ENCODE measurements at regions not wholly inside any gene's neighbourhood (a gene's known extent, or its start where the extent isn't known, plus 50 kb on each side); places are given as distances from the start of the nearest gene placed in this dataset.
A peak's percentile ranks its signal among the peaks of the same experiment; 100 is the strongest.

DNA sequence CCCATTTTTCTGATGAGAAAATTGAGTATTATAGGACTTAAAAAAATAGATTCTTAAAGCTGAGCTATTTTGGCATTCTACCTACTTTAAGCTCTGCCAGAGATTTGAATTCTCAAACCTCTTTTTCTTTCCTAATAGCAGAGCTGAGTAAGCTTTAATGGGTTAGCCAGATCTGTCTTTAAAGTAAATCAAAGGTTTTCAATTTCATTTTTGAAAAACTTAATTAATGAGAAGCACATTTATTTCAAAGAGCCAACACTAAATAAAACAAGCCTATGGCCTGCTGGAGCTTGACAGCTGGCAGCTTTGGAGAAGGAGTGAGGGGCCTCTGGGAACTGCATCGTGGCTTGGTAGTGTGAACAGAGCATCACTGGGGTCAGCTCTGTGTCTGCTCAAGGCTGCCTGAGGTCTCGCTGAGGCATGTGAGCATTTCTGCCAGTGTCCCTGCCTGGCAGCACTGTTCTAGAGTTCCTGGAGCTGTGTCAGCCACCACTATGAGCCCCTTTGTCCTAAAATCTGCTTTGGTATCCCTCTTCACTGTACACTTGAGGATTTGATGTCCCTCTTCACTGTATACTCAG, 50.4 kb upstream of the PRSS23 start:
- DNase-seq (ENCODE audit: low read depth), result peak; percentile 36
- Histone ChIP-seq H3K36me3 (ENCODE audit: control insufficient read depth, insufficient read depth, low read length, severe bottlenecking) (no peaks in the 10 kb centered on the region), H3K4me1 (ENCODE audit: control insufficient read depth, insufficient read depth, low read length) (peaks cover 42% of the 10 kb centered on the region), H3K4me3 (ENCODE audit: low read length) (peak overlapping the region; percentile 45), H3K9me3 (ENCODE audit: control insufficient read depth, low read length) (peaks cover 2% of the 10 kb centered on the region), H3K27me3 (replicated peaks; ENCODE audit: control insufficient read depth, insufficient read depth, low read length) (no peaks in the 10 kb centered on the region), H3K9ac (ENCODE audit: low read length) (peak overlapping the region; percentile 34)

DNA sequence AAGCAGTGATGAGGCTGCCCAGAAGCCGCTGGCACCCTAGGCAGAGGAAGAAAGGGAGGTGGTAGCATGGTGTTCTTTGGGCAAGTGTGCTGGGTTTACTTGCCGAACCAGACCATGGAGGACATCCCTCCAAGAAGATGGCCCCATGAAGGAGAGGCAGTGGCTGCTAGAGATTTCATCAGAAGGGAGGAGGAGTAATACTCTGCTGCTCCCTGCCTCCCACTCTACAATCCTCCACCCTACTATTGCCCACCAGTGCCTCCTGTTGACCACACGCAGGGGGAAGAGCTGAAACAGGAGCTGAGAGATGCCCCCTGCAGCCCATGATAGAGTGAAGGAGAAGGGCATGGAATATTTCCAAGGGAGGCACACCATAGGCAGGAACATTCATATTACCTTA, 51.0 kb upstream of the PRSS23 start:
- Histone ChIP-seq H3K4me1 (ENCODE audit: control insufficient read depth, insufficient read depth, low read length) (peaks cover 42% of the 10 kb centered on the region), H3K9me3 (ENCODE audit: control insufficient read depth, low read length) (peaks cover 2% of the 10 kb centered on the region), H3K9ac (ENCODE audit: low read length) (peak overlapping the region; percentile 34), H3K36me3 (ENCODE audit: control insufficient read depth, insufficient read depth, low read length, severe bottlenecking) (no peaks in the 10 kb centered on the region), H3K4me3 (ENCODE audit: low read length) (peak overlapping the region; percentile 45), H3K27me3 (replicated peaks; ENCODE audit: control insufficient read depth, insufficient read depth, low read length) (no peaks in the 10 kb centered on the region)
- DNase-seq (ENCODE audit: low read depth), result no peak

DNA sequence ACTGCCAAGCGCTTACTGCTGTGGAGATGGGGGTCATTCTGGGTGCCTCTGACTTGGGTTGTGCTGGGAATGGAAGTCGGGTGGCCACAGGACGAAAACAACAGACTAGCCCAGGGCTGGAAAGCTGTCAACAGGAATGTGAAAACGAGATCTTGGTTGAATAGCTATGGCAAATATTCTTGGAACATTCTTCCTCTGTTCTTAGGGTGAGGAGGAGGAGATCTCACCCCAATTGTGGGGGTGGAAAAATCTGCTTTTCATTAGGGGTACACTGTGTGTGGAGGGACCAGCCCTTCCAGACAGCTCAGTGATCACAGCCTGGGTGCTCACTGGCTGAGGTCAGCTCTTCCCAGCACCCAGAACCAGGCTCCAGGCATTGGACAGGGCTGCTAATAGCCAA, 52.0 kb upstream of the PRSS23 start:
- Histone ChIP-seq H3K9me3 (ENCODE audit: control insufficient read depth, low read length) (peaks cover 2% of the 10 kb centered on the region), H3K9ac (ENCODE audit: low read length) (peak overlapping the region; percentile 27), H3K4me1 (ENCODE audit: control insufficient read depth, insufficient read depth, low read length) (peaks cover 52% of the 10 kb centered on the region), H3K4me3 (ENCODE audit: low read length) (no peak overlapping the region), H3K27me3 (replicated peaks; ENCODE audit: control insufficient read depth, insufficient read depth, low read length) (no peaks in the 10 kb centered on the region), H3K36me3 (ENCODE audit: control insufficient read depth, insufficient read depth, low read length, severe bottlenecking) (no peaks in the 10 kb centered on the region)
- DNase-seq (ENCODE audit: low read depth), result peak; percentile 61

DNA sequence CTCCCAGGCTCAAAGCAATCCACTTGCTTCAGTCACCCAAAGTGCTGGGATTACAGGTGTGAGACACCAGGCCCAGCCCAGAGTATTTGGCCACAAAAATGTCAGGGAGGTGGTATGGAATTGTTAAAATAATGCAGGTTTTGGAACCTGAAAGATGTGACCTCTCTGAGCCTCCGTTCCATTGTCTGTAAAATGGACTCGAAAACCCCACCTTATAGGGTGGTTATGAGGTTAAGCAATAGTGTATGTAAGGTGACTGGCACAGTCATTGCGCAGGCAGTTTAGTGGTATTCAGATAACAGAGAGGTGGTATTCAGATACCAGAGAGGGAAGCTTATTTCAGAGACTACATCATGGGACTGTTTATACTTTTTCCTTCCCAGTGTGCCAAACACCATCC, 52.5 kb upstream of the PRSS23 start:
- DNase-seq (ENCODE audit: low read depth), result no peak
- H3K4me1 ChIP-seq (ENCODE audit: control insufficient read depth, insufficient read depth, low read length), result peaks cover 57% of the 10 kb centered on the region
- no peaks in the 10 kb centered on the region for H3K36me3 ChIP-seq (ENCODE audit: control insufficient read depth, insufficient read depth, low read length, severe bottlenecking)
- peaks cover 2% of the 10 kb centered on the region for H3K9me3 ChIP-seq (ENCODE audit: control insufficient read depth, low read length)
- H3K4me3 ChIP-seq (ENCODE audit: low read length), result no peak overlapping the region
- H3K27me3 ChIP-seq (replicated peaks; ENCODE audit: control insufficient read depth, insufficient read depth, low read length), result no peaks in the 10 kb centered on the region
- peak overlapping the region; percentile 27 for H3K9ac ChIP-seq (ENCODE audit: low read length)

DNA sequence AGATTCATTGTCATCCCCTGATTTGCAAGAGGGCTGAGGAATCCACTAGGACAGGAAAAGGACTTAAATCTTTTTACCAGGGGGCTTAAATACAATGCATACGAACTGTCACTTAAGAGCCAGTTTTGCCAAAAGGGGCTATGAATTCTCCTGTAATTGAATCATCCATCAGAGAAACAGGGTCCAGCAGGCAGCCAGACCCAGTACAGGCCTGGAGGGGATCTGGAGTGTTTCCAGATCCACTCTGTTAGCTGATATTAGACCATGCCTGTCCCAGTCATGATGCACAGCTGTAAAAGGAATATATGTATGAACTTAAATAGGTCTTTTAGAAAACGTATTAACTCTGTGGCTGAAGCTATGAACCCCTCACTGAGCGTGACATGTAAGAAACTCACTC, 53.8 kb upstream of the PRSS23 start:
- no peaks in the 10 kb centered on the region for H3K36me3 ChIP-seq (ENCODE audit: control insufficient read depth, insufficient read depth, low read length, severe bottlenecking)
- no peak overlapping the region for H3K4me3 ChIP-seq (ENCODE audit: low read length)
- no peak overlapping the region for H3K9ac ChIP-seq (ENCODE audit: low read length)
- H3K27me3 ChIP-seq (replicated peaks; ENCODE audit: control insufficient read depth, insufficient read depth, low read length), result no peaks in the 10 kb centered on the region
- peaks cover 70% of the 10 kb centered on the region for H3K4me1 ChIP-seq (ENCODE audit: control insufficient read depth, insufficient read depth, low read length)
- H3K9me3 ChIP-seq (ENCODE audit: control insufficient read depth, low read length), result peaks cover 2% of the 10 kb centered on the region
- no peak for DNase-seq (ENCODE audit: low read depth)

DNA sequence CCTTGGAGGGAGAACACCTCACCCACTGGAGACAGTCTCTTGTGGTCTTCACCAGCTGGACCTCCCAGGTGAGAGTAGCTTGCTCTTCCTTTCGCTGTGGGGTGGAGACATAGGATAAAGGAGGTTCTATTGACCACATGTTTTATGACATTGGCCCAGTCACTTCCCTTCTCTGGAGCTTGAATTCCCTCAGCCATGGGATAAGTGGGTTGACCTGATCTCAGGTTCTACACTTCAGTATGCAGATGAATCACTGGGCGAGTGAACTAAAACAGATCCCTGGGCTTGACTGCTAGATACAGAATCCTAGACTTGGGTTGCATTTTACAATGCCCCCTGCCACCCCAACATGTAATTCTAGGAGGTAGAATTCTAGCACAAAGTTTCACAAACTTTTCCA, 54.8 kb upstream of the PRSS23 start:
- no peak for DNase-seq (ENCODE audit: low read depth)
- no peak overlapping the region for H3K9ac ChIP-seq (ENCODE audit: low read length)
- H3K4me1 ChIP-seq (ENCODE audit: control insufficient read depth, insufficient read depth, low read length), result peaks cover 78% of the 10 kb centered on the region
- no peak overlapping the region for H3K4me3 ChIP-seq (ENCODE audit: low read length)
- peaks cover 2% of the 10 kb centered on the region for H3K9me3 ChIP-seq (ENCODE audit: control insufficient read depth, low read length)
- H3K27me3 ChIP-seq (replicated peaks; ENCODE audit: control insufficient read depth, insufficient read depth, low read length), result no peaks in the 10 kb centered on the region
- H3K36me3 ChIP-seq (ENCODE audit: control insufficient read depth, insufficient read depth, low read length, severe bottlenecking), result no peaks in the 10 kb centered on the region

DNA sequence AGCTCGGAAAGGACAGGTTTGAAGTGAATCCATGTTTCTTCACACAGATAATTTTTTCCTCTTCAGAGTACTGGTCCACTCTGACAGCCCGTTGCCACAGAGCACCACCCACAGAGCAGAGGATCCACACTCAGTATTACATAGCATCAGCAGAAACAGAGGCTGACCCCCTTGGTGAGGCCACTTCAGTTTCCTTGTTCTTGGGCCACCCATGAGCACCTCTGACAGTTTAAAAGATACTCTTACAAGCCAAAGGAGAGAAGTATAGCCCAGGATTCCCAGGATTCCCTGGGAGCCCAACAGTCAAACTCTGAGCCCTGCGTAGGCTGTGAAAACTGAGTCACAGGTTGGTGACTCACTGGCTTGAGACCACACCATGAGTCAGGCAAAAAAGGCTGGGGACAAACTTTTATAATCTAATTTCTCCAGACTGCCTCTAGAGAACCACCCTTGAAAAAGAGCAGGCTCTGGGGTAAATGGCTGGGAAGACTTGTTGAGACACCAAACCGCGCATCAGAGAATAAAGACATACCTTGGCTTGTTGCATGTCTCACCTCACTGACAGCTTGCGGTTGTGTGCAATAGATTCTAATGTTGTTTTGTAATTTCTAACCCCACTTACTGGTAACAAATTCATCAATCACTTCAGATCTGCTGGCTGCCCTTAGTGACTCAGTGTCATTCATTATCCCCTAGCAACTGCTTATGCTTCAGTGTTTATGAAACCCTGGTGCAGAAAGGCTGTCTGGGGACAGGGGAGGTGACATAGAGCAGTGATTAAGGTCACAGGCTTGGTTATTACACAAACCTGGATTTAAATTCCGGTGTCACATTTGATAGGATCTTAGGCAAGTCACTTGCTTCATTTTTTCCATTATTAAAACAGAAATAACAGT, 56.9 kb upstream of the PRSS23 start:
- peak overlapping the region; percentile 83 for H3K9ac ChIP-seq (ENCODE audit: low read length)
- H3K9me3 ChIP-seq (ENCODE audit: control insufficient read depth, low read length), result peaks cover 2% of the 10 kb centered on the region
- H3K4me1 ChIP-seq (ENCODE audit: control insufficient read depth, insufficient read depth, low read length), result peaks cover 79% of the 10 kb centered on the region
- no peaks in the 10 kb centered on the region for H3K27me3 ChIP-seq (replicated peaks; ENCODE audit: control insufficient read depth, insufficient read depth, low read length)
- H3K36me3 ChIP-seq (ENCODE audit: control insufficient read depth, insufficient read depth, low read length, severe bottlenecking), result no peaks in the 10 kb centered on the region
- peak; percentile 93 for DNase-seq (ENCODE audit: low read depth)
- H3K4me3 ChIP-seq (ENCODE audit: low read length), result peak overlapping the region; percentile 49

DNA sequence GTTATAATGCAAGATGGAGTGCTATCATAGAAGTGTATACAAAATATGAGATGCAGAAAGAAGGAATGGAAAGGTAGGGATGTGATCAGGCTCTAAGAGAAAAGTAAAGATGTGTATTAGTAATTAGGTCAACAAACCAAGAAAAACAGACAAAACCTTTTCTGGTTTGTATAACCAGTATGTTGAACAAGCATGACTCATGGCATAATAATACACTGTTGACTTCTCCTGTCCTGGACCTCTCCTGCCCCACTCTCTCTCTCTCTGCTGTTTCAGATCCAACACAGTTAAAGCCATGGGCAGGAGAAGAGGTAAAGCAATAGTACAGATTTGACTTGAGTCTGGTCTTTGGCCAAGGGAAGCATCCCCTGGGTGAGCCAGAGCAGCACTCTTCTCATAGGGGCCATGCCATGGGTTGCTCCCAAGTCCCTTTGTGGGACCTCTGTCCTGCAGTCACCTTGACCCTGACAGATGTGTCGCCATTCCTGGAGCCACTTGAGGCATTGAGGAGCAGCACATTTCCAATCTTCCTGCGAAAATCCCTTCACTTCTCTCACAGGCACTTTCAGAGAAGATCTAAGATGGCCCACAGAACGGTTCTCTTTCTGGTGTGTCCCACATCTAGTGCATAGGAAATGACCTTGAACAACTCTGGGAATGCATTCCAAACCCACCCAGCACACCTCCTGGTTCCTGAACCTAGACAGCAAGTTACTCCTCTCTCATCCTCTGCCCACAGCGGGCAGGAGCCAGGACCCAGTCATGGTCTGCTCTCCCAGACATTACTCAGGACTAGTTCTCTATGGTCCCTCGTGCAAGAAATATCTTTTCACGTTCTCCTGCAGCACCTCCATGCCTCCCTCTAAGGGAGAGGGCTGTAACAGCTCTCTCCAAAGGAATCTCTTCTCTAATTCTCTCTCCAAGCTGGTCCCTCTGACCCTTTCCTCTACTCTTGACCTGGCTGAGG, 58.2 kb upstream of the PRSS23 start:
- no peaks in the 10 kb centered on the region for H3K36me3 ChIP-seq (ENCODE audit: control insufficient read depth, insufficient read depth, low read length, severe bottlenecking)
- H3K4me1 ChIP-seq (ENCODE audit: control insufficient read depth, insufficient read depth, low read length), result peaks cover 82% of the 10 kb centered on the region
- peaks cover 2% of the 10 kb centered on the region for H3K9me3 ChIP-seq (ENCODE audit: control insufficient read depth, low read length)
- H3K27me3 ChIP-seq (replicated peaks; ENCODE audit: control insufficient read depth, insufficient read depth, low read length), result no peaks in the 10 kb centered on the region
- peak overlapping the region; percentile 83 for H3K9ac ChIP-seq (ENCODE audit: low read length)
- H3K4me3 ChIP-seq (ENCODE audit: low read length), result peak overlapping the region; percentile 10
- DNase-seq (ENCODE audit: low read depth), result peak; percentile 67

DNA sequence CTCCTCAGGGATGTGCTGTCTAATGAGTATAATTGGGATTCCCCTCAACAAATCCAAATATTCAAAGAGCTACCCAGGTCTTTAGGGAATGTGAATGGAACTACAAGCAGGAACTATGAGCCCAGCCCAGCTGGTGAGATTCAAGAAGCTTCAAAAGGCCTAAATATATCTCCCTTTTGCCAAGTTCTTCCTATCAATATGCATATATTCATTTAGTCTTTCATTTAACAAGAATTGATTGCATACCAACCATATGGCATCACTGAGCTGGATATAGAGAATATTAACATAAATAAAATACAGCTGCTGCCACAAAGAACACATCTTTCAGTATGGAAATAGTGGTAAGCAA, 58.9 kb upstream of the PRSS23 start:
- Histone ChIP-seq H3K4me3 (ENCODE audit: low read length) (no peak overlapping the region), H3K4me1 (ENCODE audit: control insufficient read depth, insufficient read depth, low read length) (peaks cover 75% of the 10 kb centered on the region), H3K27me3 (replicated peaks; ENCODE audit: control insufficient read depth, insufficient read depth, low read length) (no peaks in the 10 kb centered on the region), H3K9me3 (ENCODE audit: control insufficient read depth, low read length) (peaks cover 2% of the 10 kb centered on the region), H3K9ac (ENCODE audit: low read length) (peak overlapping the region; percentile 83), H3K36me3 (ENCODE audit: control insufficient read depth, insufficient read depth, low read length, severe bottlenecking) (no peaks in the 10 kb centered on the region)
- no peak for DNase-seq (ENCODE audit: low read depth)

DNA sequence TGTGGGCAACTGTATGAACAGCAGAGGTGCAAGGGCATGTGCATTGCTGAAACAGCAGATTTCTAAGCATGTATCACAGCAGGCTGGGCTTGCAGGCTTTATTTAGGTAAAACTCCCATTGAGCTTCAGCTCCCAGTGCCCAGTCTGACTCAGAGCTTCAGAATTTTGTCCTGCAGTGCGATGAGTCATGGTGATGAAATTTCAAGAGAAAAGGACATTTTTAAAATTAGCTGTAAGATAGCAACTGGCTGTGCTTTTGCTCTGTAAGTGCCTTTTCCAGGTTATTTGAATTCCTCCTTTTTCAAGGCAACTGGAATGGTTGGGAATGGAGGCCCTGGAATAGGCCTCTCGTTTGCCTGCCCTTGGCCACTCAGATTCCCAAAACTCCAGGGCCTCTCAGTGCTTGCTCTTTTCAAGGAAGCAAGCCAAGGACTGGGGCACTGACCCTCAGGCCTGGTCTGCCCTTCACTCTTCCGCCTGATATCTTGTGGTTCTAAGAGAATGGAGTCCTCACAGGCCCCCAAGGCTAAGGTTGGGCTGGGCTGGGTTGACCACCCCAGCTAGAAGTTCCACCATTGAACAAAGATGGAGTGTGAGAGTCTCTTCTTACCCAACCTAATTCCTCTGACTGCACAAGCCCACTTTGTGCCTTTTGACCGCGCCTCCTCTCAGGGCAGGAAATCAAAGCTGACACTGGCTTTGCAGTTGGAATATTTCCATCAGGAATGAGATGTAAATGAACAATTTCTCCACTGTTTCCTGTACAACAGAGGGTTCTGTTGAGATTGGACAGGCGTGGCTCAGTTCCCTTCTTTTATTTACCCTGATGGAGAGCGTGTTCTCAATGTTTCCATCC, 59.5 kb upstream of the PRSS23 start:
- Histone ChIP-seq H3K27me3 (replicated peaks; ENCODE audit: control insufficient read depth, insufficient read depth, low read length) (no peaks in the 10 kb centered on the region), H3K4me3 (ENCODE audit: low read length) (peak overlapping the region; percentile 16), H3K36me3 (ENCODE audit: control insufficient read depth, insufficient read depth, low read length, severe bottlenecking) (no peaks in the 10 kb centered on the region), H3K4me1 (ENCODE audit: control insufficient read depth, insufficient read depth, low read length) (peaks cover 74% of the 10 kb centered on the region), H3K9me3 (ENCODE audit: control insufficient read depth, low read length) (peaks cover 2% of the 10 kb centered on the region), H3K9ac (ENCODE audit: low read length) (peak overlapping the region; percentile 83)
- DNase-seq (ENCODE audit: low read depth), result peak; percentile 96

Data from adipocyte (in vitro differentiated cells).